Activated CD8-positive, alpha-beta memory T cell treated with anti-CD3 and anti-CD28 coated beads, Interleukin-2, amount 10 ng/mL, durations not matched to agents 7 days and 5 days (primary cell): ENCODE measurements at regions not wholly inside any gene's neighbourhood (a gene's known extent, or its start where the extent isn't known, plus 50 kb on each side); places are given as distances from the start of the nearest gene placed in this dataset.

Source experiments
- ATAC-seq: fragments of 150-1000 bp; cut with Tn5 transposase; one replicate; pipeline ENCODE4 v1.10.0; 2021; ENCODE audit warnings: moderate library complexity
- CTCF ChIA-PET: fragments of 350-600 bp; sonication (Branson Sonifier 250); formaldehyde crosslinking; loops from one replicate; lab custom pipeline; 2021; ENCODE audit warnings: antibody characterized with exemption; lab: Charles Lee
- DNase-seq: peaks from one replicate; pipeline ENCODE4 v3.0.0-alpha.2; 2020
- H3K27ac Mint-ChIP-seq: one replicate; pipeline ENCODE4 v1.8.0; 2021; ENCODE audit warnings: mild to moderate bottlenecking, mixed read lengths
- H3K27me3 Mint-ChIP-seq: one replicate; pipeline ENCODE4 v1.8.0; 2021; ENCODE audit warnings: mixed read lengths
- H3K36me3 Mint-ChIP-seq: one replicate; pipeline ENCODE4 v1.8.0; 2021; ENCODE audit warnings: mild to moderate bottlenecking, mixed read lengths
- H3K4me1 Mint-ChIP-seq: one replicate; pipeline ENCODE4 v1.8.0; 2021; ENCODE audit warnings: mixed read lengths
- H3K4me3 Mint-ChIP-seq: one replicate; pipeline ENCODE4 v1.8.0; 2021; ENCODE audit warnings: mild to moderate bottlenecking, moderate library complexity, mixed read lengths
- H3K9me3 Mint-ChIP-seq: one replicate; pipeline ENCODE4 v1.8.0; 2022; ENCODE audit warnings: low read depth, mixed read lengths

GRCh38 chr21:16389643-16390042 lies 659.9 kb downstream of the USP25 start:
- no peak for DNase-seq
- Mint-ChIP-seq H3K27me3 (no peaks in the 10 kb centered on the region), H3K9me3 (peaks cover 10% of the 10 kb centered on the region), H3K4me3 (no peak overlapping the region), H3K27ac (no peak overlapping the region), H3K4me1 (no peaks in the 10 kb centered on the region), H3K36me3 (no peaks in the 10 kb centered on the region)
- CTCF ChIA-PET = no interaction called here
- ATAC-seq = no peak

GRCh38 chr21:16395285-16395684 lies 665.5 kb downstream of the USP25 start:
- no peak for DNase-seq
- Mint-ChIP-seq H3K4me1 (no peaks in the 10 kb centered on the region), H3K4me3 (no peak overlapping the region), H3K27me3 (no peaks in the 10 kb centered on the region), H3K36me3 (no peaks in the 10 kb centered on the region), H3K27ac (no peak overlapping the region), H3K9me3 (peaks cover 17% of the 10 kb centered on the region)
- CTCF ChIA-PET = no interaction called here
- no peak for ATAC-seq

GRCh38 chr21:16402752-16403151 lies 673.0 kb downstream of the USP25 start:
- no peaks in the 10 kb centered on the region for H3K27me3 Mint-ChIP-seq
- H3K4me1 Mint-ChIP-seq = no peaks in the 10 kb centered on the region
- H3K36me3 Mint-ChIP-seq = no peaks in the 10 kb centered on the region
- DNase-seq = no peak
- no peak overlapping the region for H3K27ac Mint-ChIP-seq
- no peak for ATAC-seq
- H3K4me3 Mint-ChIP-seq = no peak overlapping the region
- peaks cover 9% of the 10 kb centered on the region for H3K9me3 Mint-ChIP-seq
- CTCF ChIA-PET = no interaction called here

GRCh38 chr21:16404776-16405175 lies 675.0 kb downstream of the USP25 start:
- CTCF ChIA-PET = no interaction called here
- Mint-ChIP-seq H3K27ac (no peak overlapping the region), H3K9me3 (peaks cover 12% of the 10 kb centered on the region), H3K27me3 (no peaks in the 10 kb centered on the region), H3K4me1 (no peaks in the 10 kb centered on the region), H3K36me3 (no peaks in the 10 kb centered on the region), H3K4me3 (no peak overlapping the region)
- DNase-seq (no peak), ATAC-seq (no peak)

- no peaks in the 10 kb centered on the region for H3K4me1 Mint-ChIP-seq
- CTCF ChIA-PET = no interaction called here
- ATAC-seq (no peak), DNase-seq (no peak)
- H3K27ac Mint-ChIP-seq = no peak overlapping the region
- H3K27me3 Mint-ChIP-seq = no peaks in the 10 kb centered on the region
- H3K4me3 Mint-ChIP-seq = no peak overlapping the region
- H3K36me3 Mint-ChIP-seq = no peaks in the 10 kb centered on the region
- peaks cover 9% of the 10 kb centered on the region for H3K9me3 Mint-ChIP-seq
Observed at GRCh38 chr21:16406355-16406754, 676.6 kb downstream of the USP25 start.

- H3K27ac Mint-ChIP-seq = no peak overlapping the region
- no peaks in the 10 kb centered on the region for H3K36me3 Mint-ChIP-seq
- no peaks in the 10 kb centered on the region for H3K4me1 Mint-ChIP-seq
- H3K27me3 Mint-ChIP-seq = no peaks in the 10 kb centered on the region
- no peak for DNase-seq
- CTCF ChIA-PET = no interaction called here
- H3K9me3 Mint-ChIP-seq = peaks cover 9% of the 10 kb centered on the region
- no peak overlapping the region for H3K4me3 Mint-ChIP-seq
- no peak for ATAC-seq
Observed at GRCh38 chr21:16407403-16408240, 677.8 kb downstream of the USP25 start.

GRCh38 chr21:16408280-16408679 lies 678.5 kb downstream of the USP25 start:
- no peaks in the 10 kb centered on the region for H3K27me3 Mint-ChIP-seq
- no peaks in the 10 kb centered on the region for H3K36me3 Mint-ChIP-seq
- H3K27ac Mint-ChIP-seq = no peak overlapping the region
- CTCF ChIA-PET = no interaction called here
- H3K4me3 Mint-ChIP-seq = no peak overlapping the region
- H3K9me3 Mint-ChIP-seq = peaks cover 9% of the 10 kb centered on the region
- no peak for DNase-seq
- no peak for ATAC-seq
- H3K4me1 Mint-ChIP-seq = no peaks in the 10 kb centered on the region

- Mint-ChIP-seq H3K27ac (no peak overlapping the region), H3K9me3 (peaks cover 7% of the 10 kb centered on the region), H3K4me3 (no peak overlapping the region), H3K4me1 (no peaks in the 10 kb centered on the region), H3K27me3 (no peaks in the 10 kb centered on the region), H3K36me3 (no peaks in the 10 kb centered on the region)
- no peak for ATAC-seq
- DNase-seq = no peak
- CTCF ChIA-PET = no interaction called here
Observed at GRCh38 chr21:16409352-16409751, 679.6 kb downstream of the USP25 start.

- CTCF ChIA-PET = no interaction called here
- no peak overlapping the region for H3K27ac Mint-ChIP-seq
- H3K9me3 Mint-ChIP-seq = peaks cover 3% of the 10 kb centered on the region
- DNase-seq (no peak), ATAC-seq (no peak)
- no peak overlapping the region for H3K4me3 Mint-ChIP-seq
- no peaks in the 10 kb centered on the region for H3K4me1 Mint-ChIP-seq
- H3K36me3 Mint-ChIP-seq = no peaks in the 10 kb centered on the region
- no peaks in the 10 kb centered on the region for H3K27me3 Mint-ChIP-seq
Observed at GRCh38 chr21:16418226-16418625, 688.4 kb downstream of the USP25 start.

GRCh38 chr21:16418642-16419041 lies 688.9 kb downstream of the USP25 start:
- Mint-ChIP-seq H3K27ac (no peak overlapping the region), H3K27me3 (no peaks in the 10 kb centered on the region), H3K4me3 (no peak overlapping the region), H3K4me1 (no peaks in the 10 kb centered on the region), H3K36me3 (no peaks in the 10 kb centered on the region), H3K9me3 (peaks cover 3% of the 10 kb centered on the region)
- CTCF ChIA-PET = no interaction called here
- ATAC-seq = no peak
- no peak for DNase-seq

- peaks cover 3% of the 10 kb centered on the region for H3K9me3 Mint-ChIP-seq
- no peak overlapping the region for H3K4me3 Mint-ChIP-seq
- H3K27ac Mint-ChIP-seq = no peak overlapping the region
- no peaks in the 10 kb centered on the region for H3K36me3 Mint-ChIP-seq
- H3K27me3 Mint-ChIP-seq = no peaks in the 10 kb centered on the region
- ATAC-seq (no peak), DNase-seq (no peak)
- no peaks in the 10 kb centered on the region for H3K4me1 Mint-ChIP-seq
- CTCF ChIA-PET = no interaction called here
Observed at GRCh38 chr21:16419188-16419921, 689.6 kb downstream of the USP25 start.

- no peaks in the 10 kb centered on the region for H3K4me1 Mint-ChIP-seq
- DNase-seq (no peak), ATAC-seq (no peak)
- no peaks in the 10 kb centered on the region for H3K36me3 Mint-ChIP-seq
- H3K27me3 Mint-ChIP-seq = no peaks in the 10 kb centered on the region
- H3K27ac Mint-ChIP-seq = no peak overlapping the region
- peaks cover 3% of the 10 kb centered on the region for H3K9me3 Mint-ChIP-seq
- H3K4me3 Mint-ChIP-seq = no peak overlapping the region
- CTCF ChIA-PET = no interaction called here
Observed at GRCh38 chr21:16420031-16420724, 690.4 kb downstream of the USP25 start.

- Mint-ChIP-seq H3K9me3 (peaks cover 3% of the 10 kb centered on the region), H3K36me3 (no peaks in the 10 kb centered on the region), H3K4me1 (no peaks in the 10 kb centered on the region), H3K27ac (no peak overlapping the region), H3K27me3 (no peaks in the 10 kb centered on the region), H3K4me3 (no peak overlapping the region)
- CTCF ChIA-PET = no interaction called here
- ATAC-seq = no peak
- DNase-seq = no peak
Observed at GRCh38 chr21:16421007-16421406, 691.2 kb downstream of the USP25 start.

GRCh38 chr21:16421965-16422364 lies 692.2 kb downstream of the USP25 start:
- Mint-ChIP-seq H3K4me1 (no peaks in the 10 kb centered on the region), H3K4me3 (no peak overlapping the region), H3K9me3 (peaks cover 3% of the 10 kb centered on the region), H3K27me3 (no peaks in the 10 kb centered on the region), H3K36me3 (no peaks in the 10 kb centered on the region), H3K27ac (no peak overlapping the region)
- CTCF ChIA-PET = no interaction called here
- no peak for DNase-seq
- no peak for ATAC-seq
